ENCODE measurements at regions not wholly inside any gene's neighbourhood (a gene's known extent, or its start where the extent isn't known, plus 50 kb on each side); places are given as distances from the start of the nearest gene placed in this dataset.
"Not testable (repeated sequence)": the region's sequence is repeated elsewhere in the genome, so short reads cannot be mapped to it uniquely, and the experiment has no call there.

GRCh38 chr6:144561455-144562043, 276.4 kb downstream of the UTRN start:
- H3K9me3 ChIP-seq, result no peaks in the 10 kb centered on the region
- H3K4me1 ChIP-seq, result no peaks in the 10 kb centered on the region
- H3K4me3 ChIP-seq, result no peak overlapping the region
- TF ChIP-seq, protein P1, sequence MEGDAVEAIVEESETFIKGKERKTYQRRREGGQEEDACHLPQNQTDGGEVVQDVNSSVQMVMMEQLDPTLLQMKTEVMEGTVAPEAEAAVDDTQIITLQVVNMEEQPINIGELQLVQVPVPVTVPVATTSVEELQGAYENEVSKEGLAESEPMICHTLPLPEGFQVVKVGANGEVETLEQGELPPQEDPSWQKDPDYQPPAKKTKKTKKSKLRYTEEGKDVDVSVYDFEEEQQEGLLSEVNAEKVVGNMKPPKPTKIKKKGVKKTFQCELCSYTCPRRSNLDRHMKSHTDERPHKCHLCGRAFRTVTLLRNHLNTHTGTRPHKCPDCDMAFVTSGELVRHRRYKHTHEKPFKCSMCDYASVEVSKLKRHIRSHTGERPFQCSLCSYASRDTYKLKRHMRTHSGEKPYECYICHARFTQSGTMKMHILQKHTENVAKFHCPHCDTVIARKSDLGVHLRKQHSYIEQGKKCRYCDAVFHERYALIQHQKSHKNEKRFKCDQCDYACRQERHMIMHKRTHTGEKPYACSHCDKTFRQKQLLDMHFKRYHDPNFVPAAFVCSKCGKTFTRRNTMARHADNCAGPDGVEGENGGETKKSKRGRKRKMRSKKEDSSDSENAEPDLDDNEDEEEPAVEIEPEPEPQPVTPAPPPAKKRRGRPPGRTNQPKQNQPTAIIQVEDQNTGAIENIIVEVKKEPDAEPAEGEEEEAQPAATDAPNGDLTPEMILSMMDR (IDR thresholded peaks at IDR 0.05), result no peak
- no peak for TF ChIP-seq POLR2A (IDR thresholded peaks at IDR 0.05)
- no peaks in the 10 kb centered on the region for H3K27me3 ChIP-seq
- H3K27ac ChIP-seq, result no peak overlapping the region
- no peak for DNase-seq
- intact Hi-C loops (cut with DNase I; ENCODE audit: low total_unique reads), result no loop called here
- no peaks in the 10 kb centered on the region for H3K36me3 ChIP-seq

DNA sequence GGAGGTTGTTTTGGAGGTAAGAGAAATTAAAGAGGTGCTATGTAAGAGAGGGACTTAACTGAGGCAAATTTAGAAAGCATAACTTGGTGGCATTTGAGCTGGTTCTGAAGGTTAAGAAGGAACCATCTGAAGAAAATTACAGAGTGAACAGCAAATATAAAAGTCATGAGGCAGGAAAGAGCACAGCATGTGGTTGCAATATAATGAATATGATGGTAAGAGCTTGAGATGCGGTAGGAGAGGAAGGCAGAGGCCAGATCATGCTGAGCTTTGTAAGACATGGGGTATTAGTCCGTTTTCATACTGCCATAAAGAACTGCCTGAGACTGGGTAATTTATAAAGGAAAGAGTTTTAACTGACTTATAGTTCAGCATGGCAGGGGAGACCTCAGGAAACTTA, 279.1 kb downstream of the UTRN start:
- no peaks in the 10 kb centered on the region for H3K4me1 ChIP-seq
- H3K27ac ChIP-seq, result no peak overlapping the region
- TF ChIP-seq, protein P1 (IDR thresholded peaks at IDR 0.05), result no peak
- no peak for TF ChIP-seq POLR2A (IDR thresholded peaks at IDR 0.05)
- no peaks in the 10 kb centered on the region for H3K27me3 ChIP-seq
- DNase-seq, result no peak
- H3K4me3 ChIP-seq, result no peak overlapping the region
- no peaks in the 10 kb centered on the region for H3K36me3 ChIP-seq
- H3K9me3 ChIP-seq, result no peaks in the 10 kb centered on the region
- intact Hi-C loops (cut with DNase I; ENCODE audit: low total_unique reads), result no loop called here

DNA sequence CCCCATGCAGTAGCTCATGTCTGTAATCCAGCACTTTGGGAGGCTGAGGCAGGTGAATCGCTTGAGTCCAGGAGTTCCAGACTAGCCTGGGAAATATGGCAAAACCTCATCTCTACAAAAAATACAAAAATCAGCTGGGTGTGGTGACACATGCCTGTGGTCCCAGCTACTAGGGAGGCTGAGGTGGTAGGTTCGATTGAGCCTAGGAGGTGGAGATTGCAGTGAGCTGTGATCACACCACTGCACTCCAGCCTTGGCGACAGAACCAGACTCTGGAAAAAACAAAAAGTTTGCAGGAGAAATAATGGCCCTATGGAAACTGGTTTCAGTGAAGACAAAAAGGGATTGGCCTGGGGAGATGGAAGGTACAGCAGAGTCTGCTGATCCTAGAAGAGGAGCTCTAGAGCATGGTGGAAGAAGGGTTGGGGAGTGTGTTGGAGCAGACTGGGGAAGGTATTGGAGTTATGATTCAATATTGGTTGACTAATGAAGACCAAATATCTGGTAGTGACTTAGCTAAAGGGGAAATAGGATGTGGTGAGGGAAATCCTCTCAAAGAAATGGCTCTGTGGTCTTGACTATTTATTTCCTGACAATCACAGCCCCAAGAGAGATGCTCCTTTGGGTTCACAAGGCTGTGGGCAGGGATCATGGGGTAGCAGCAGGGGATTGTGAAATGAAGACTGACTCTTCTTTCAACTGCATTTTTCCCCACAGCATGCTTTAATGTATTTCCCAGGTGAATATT, 281.9 kb downstream of the UTRN start:
- Histone ChIP-seq H3K27me3 (no peaks in the 10 kb centered on the region), H3K27ac (no peak overlapping the region), H3K4me1 (no peaks in the 10 kb centered on the region), H3K36me3 (no peaks in the 10 kb centered on the region), H3K4me3 (no peak overlapping the region), H3K9me3 (no peaks in the 10 kb centered on the region)
- intact Hi-C loops (cut with DNase I; ENCODE audit: low total_unique reads), result no loop called here
- no peak for DNase-seq
- no peak for TF ChIP-seq POLR2A (IDR thresholded peaks at IDR 0.05)
- TF ChIP-seq, protein P1 (IDR thresholded peaks at IDR 0.05), result no peak

DNA sequence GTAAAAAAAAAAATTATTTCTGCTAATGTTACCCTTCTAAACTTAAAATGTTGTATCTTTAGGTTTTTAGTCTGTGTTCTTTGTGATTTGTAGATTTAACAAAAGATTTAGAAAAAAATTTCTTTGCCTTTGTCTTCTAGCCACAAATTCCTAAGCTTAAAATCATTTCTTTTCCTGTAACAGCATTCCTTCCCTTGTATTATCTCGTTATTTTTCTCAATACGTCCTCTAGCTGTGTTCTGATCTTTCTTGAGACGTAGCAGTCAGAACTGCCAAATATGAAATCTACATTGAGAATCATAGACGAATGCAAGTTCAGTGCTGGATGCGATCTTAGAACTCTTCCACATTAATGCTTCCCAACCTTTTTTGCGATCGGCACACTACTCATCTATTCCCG, 283.1 kb downstream of the UTRN start:
- intact Hi-C loops (cut with DNase I; ENCODE audit: low total_unique reads), result no loop called here
- DNase-seq, result no peak
- Histone ChIP-seq H3K9me3 (no peaks in the 10 kb centered on the region), H3K36me3 (no peaks in the 10 kb centered on the region), H3K27ac (no peak overlapping the region), H3K4me1 (no peaks in the 10 kb centered on the region), H3K27me3 (no peaks in the 10 kb centered on the region), H3K4me3 (no peak overlapping the region)
- no peak for TF ChIP-seq POLR2A (IDR thresholded peaks at IDR 0.05)
- TF ChIP-seq, protein P1 (IDR thresholded peaks at IDR 0.05), result no peak

DNA sequence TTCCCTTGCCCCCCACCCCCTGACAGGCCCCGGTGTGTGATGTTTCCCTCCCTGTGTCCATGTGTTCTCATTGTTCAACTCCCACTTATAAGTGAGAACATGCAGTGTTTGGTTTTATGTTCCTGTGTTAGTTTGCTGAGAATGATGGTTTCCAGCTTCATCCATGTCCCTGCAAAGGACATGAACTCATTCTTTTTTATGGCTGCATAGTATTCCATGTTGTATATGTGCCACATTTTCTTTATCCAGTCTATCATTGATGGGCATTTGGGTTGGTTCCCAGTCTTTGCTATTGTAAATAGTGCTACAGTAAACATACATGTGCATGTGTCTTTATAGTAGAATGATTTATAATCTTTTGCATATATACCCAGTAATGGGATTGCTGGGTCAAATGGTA, 287.4 kb downstream of the UTRN start:
- H3K27me3 ChIP-seq; DNase-seq; intact Hi-C loops (cut with DNase I; ENCODE audit: low total_unique reads); H3K9me3 ChIP-seq; H3K27ac ChIP-seq; H3K4me3 ChIP-seq; H3K36me3 ChIP-seq; H3K4me1 ChIP-seq: not testable (repeated sequence)
